CD14-positive monocyte (primary cell): ENCODE measurements at regions not wholly inside any gene's neighbourhood (a gene's known extent, or its start where the extent isn't known, plus 50 kb on each side); places are given as distances from the start of the nearest gene placed in this dataset.
A peak's percentile ranks its signal among the peaks of the same experiment; 100 is the strongest.

Experiments used
- DNase-seq, 3 donors: peaks; one replicate each; pipeline ENCODE4 v3.0.0-alpha.2; 2011 to 2022
- H2AFZ ChIP-seq: 2 replicates; pipeline ENCODE4 v1.6.0; 2012; ENCODE audit warnings: mild to moderate bottlenecking, low read depth, low read length, inconsistent platforms; ENCODE audit not compliant: insufficient read depth, poor library complexity, severe bottlenecking
- H3K27ac ChIP-seq, 2 donors: 1 replicate in 1 of 2; 2 replicates in 1 of 2; pipeline ENCODE4 v1.5.1; 2012 to 2013; ENCODE audit warnings: low read length in 2 of 2, control low read depth in 1 of 2, inconsistent platforms in 1 of 2, low read depth in 1 of 2, mild to moderate bottlenecking in 1 of 2
- H3K27me3 ChIP-seq, 2 donors: one replicate each; pipeline versions ENCODE4 v1.6.0 to v1.6.1; 2011 to 2013; ENCODE audit warnings: low read length in 2 of 2; ENCODE audit not compliant: control insufficient read depth in 2 of 2, insufficient read depth in 2 of 2
- H3K36me3 ChIP-seq, 2 donors: replicated peaks in 1 of 2; 1 replicate in 1 of 2; 2 replicates in 1 of 2; pipeline versions ENCODE4 v1.5.1 to v1.6.1; 2012 to 2013; ENCODE audit warnings: low read length in 2 of 2, control low read depth in 1 of 2, inconsistent platforms in 1 of 2, mild to moderate bottlenecking in 1 of 2; ENCODE audit not compliant: insufficient read depth in 2 of 2, control insufficient read depth in 1 of 2
- H3K4me1 ChIP-seq, 2 donors: 1 replicate in 1 of 2; 2 replicates in 1 of 2; pipeline versions ENCODE4 v1.5.1 to v1.6.1; 2012 to 2013; ENCODE audit warnings: low read length in 2 of 2, control low read depth in 1 of 2, inconsistent platforms in 1 of 2, mild to moderate bottlenecking in 1 of 2, moderate library complexity in 1 of 2; ENCODE audit not compliant: insufficient read depth in 2 of 2, control insufficient read depth in 1 of 2
- H3K4me2 ChIP-seq: replicated peaks from 2 replicates; pipeline ENCODE3; 2012; ENCODE audit warnings: low read length, moderate library complexity, mild to moderate bottlenecking; ENCODE audit not compliant: poor library complexity, severe bottlenecking; ENCODE audit errors: extremely low read depth
- H3K4me3 ChIP-seq, 3 experiments: fragments of 200-600 bp in 1 of 3; sonication (generic) in 1 of 3; replicated peaks in 1 of 3; 1 replicate in 2 of 3; 2 replicates in 1 of 3; pipeline ENCODE4 v1.5.1; 2011 to 2013; ENCODE audit warnings: low read length in 3 of 3, mild to moderate bottlenecking in 3 of 3, control low read depth in 2 of 3, low read depth in 2 of 3, inconsistent platforms in 1 of 3, moderate library complexity in 1 of 3
- H3K79me2 ChIP-seq: 2 replicates; pipeline ENCODE4 v1.6.0; 2012; ENCODE audit warnings: mild to moderate bottlenecking, control low read depth, inconsistent platforms, low read length, moderate library complexity; ENCODE audit not compliant: insufficient read depth
- H3K9ac ChIP-seq: 2 replicates; pipeline ENCODE4 v1.6.0; 2017; ENCODE audit warnings: low read length, mild to moderate bottlenecking; ENCODE audit not compliant: insufficient read depth, poor library complexity, severe bottlenecking
- H3K9me3 ChIP-seq, 2 donors: replicated peaks in 1 of 2; 1 replicate in 1 of 2; 2 replicates in 1 of 2; pipeline versions ENCODE4 v1.5.1 to v1.6.1; 2012 to 2013; ENCODE audit warnings: low read length in 2 of 2, control low read depth in 1 of 2; ENCODE audit not compliant: control insufficient read depth in 1 of 2, insufficient read depth in 1 of 2
- H4K20me1 ChIP-seq: 2 replicates; pipeline ENCODE4 v1.6.0; 2012; ENCODE audit warnings: mild to moderate bottlenecking, low read length, control low read depth, moderate library complexity; ENCODE audit not compliant: insufficient read depth
- H3K27ac Mint-ChIP-seq, 7 donors: one replicate each; pipeline ENCODE4 v1.8.0; 2020; ENCODE audit warnings: mild to moderate bottlenecking in 7 of 7, mixed read lengths in 7 of 7, moderate library complexity in 6 of 7, inconsistent platforms in 2 of 7
- H3K27me3 Mint-ChIP-seq, 3 donors: one replicate each; pipeline ENCODE4 v1.8.0; 2021 to 2022; ENCODE audit warnings: low read depth in 3 of 3, mild to moderate bottlenecking in 3 of 3, mixed read lengths in 3 of 3, moderate library complexity in 3 of 3, inconsistent platforms in 1 of 3
- H3K36me3 Mint-ChIP-seq, 2 donors: one replicate each; pipeline ENCODE4 v1.8.0; 2020; ENCODE audit warnings: mixed read lengths in 2 of 2, inconsistent platforms in 1 of 2, mild to moderate bottlenecking in 1 of 2
- H3K4me1 Mint-ChIP-seq: one replicate; pipeline ENCODE4 v1.8.0; 2020; ENCODE audit warnings: mild to moderate bottlenecking, mixed read lengths
- H3K4me3 Mint-ChIP-seq, 2 donors: one replicate each; pipeline ENCODE4 v1.8.0; 2020; ENCODE audit warnings: mild to moderate bottlenecking in 2 of 2, mixed read lengths in 2 of 2, moderate library complexity in 1 of 2
- H3K9me3 Mint-ChIP-seq, 7 donors: one replicate each; pipeline ENCODE4 v1.8.0; 2020 to 2022; ENCODE audit warnings: mixed read lengths in 7 of 7, mild to moderate bottlenecking in 6 of 7, moderate library complexity in 6 of 7, inconsistent platforms in 2 of 7
- WGBS: methylation state at CpG from one replicate; pipeline ENCODE4 v1.1.5; 2013; ENCODE audit warnings: missing lambda C conversion rate; ENCODE audit not compliant: insufficient coverage; 5-methylcytosine and 5-hydroxymethylcytosine counted together
- intact Hi-C, 2 donors: fragments of 100-400 bp; cut with micrococcal nuclease; formaldehyde crosslinking; loops; one replicate each; pipeline versions ENCODE4 v1.15.0 to v1.15.1; 2023
- TF ChIP-seq, protein P1 (sequence below): fragments of 200-600 bp; IDR thresholded peaks from one replicate; pipeline ENCODE4 v1.8.0; 2022; ENCODE audit warnings: antibody characterized with exemption, mild to moderate bottlenecking

DNA sequence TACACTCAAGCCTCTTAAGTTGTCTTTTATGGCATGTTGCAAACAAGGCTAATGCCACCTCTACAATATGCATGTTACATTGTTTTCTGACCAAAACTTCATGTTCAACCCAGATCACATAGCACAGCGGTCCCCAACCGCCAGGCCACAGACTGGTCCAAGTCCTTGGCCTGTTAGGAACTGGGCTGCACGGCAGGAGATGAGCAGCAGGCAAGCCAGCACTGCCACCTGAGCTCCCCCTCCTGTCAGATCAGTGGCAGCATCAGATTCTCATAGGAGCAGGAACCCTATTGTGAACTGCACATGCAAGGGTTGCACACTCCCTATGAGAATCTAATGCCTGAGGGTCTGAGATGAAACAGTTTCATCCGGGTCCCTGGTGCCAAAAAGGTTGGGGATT is 324.8 kb upstream of the CHAC2 start:
- H3K4me3 Mint-ChIP-seq, result no peak overlapping the region
- Histone ChIP-seq H2AFZ (no peak overlapping the region), H3K9me3 (no peaks in the 10 kb centered on the region), H3K27me3 (no peaks in the 10 kb centered on the region), H3K79me2 (no peaks in the 10 kb centered on the region), H3K9ac (no peak overlapping the region), H3K4me1 (no peaks in the 10 kb centered on the region), H4K20me1 (no peaks in the 10 kb centered on the region), H3K27ac (no peak overlapping the region), H3K4me3 (no peak overlapping the region), H3K4me2 (no peak overlapping the region), H3K36me3 (no peaks in the 10 kb centered on the region)
- no peaks in the 10 kb centered on the region for H3K4me1 Mint-ChIP-seq
- no peaks in the 10 kb centered on the region for H3K36me3 Mint-ChIP-seq
- intact Hi-C loops, result no loop called here
- peaks cover 0 to 3% (median 0%) of the 10 kb centered on the region in 7 donors for H3K9me3 Mint-ChIP-seq
- no peak for DNase-seq
- TF ChIP-seq, protein P1, sequence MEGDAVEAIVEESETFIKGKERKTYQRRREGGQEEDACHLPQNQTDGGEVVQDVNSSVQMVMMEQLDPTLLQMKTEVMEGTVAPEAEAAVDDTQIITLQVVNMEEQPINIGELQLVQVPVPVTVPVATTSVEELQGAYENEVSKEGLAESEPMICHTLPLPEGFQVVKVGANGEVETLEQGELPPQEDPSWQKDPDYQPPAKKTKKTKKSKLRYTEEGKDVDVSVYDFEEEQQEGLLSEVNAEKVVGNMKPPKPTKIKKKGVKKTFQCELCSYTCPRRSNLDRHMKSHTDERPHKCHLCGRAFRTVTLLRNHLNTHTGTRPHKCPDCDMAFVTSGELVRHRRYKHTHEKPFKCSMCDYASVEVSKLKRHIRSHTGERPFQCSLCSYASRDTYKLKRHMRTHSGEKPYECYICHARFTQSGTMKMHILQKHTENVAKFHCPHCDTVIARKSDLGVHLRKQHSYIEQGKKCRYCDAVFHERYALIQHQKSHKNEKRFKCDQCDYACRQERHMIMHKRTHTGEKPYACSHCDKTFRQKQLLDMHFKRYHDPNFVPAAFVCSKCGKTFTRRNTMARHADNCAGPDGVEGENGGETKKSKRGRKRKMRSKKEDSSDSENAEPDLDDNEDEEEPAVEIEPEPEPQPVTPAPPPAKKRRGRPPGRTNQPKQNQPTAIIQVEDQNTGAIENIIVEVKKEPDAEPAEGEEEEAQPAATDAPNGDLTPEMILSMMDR, result no peak
- 76% methylated on average over 3 of the region's 4 CpGs for WGBS
- H3K27me3 Mint-ChIP-seq, result peaks cover 0 to 1% (median 0%) of the 10 kb centered on the region in 3 donors
- H3K27ac Mint-ChIP-seq, result peak overlapping the region in 1 of 7 donors; percentile 6

DNA sequence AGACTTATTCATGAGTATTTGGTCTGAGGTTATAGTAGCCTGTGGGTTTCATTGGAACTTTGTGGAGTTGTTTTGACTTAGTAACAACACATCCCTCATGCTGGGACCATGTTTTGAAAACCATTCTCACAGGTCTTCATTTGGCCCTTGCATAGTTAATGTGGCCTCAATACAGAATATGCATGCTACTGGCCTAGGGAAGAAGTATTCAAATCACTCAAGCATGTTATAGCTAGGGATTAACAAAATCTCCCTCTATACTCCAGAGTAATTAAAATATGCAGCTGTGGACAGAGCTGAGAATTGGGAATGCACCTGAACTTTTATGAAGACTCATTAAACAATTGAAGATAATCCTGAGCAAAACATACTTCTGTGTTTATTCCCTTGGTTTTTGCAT is 325.5 kb upstream of the CHAC2 start:
- no peaks in the 10 kb centered on the region for H3K36me3 ChIP-seq
- H3K9me3 ChIP-seq, result no peaks in the 10 kb centered on the region
- H3K79me2 ChIP-seq, result no peaks in the 10 kb centered on the region
- TF ChIP-seq, protein P1, result no peak
- H3K27me3 Mint-ChIP-seq, result peaks cover 0 to 1% (median 0%) of the 10 kb centered on the region in 3 donors
- H3K27ac Mint-ChIP-seq, result no peak overlapping the region
- H3K27ac ChIP-seq, result no peak overlapping the region
- H3K4me1 ChIP-seq, result no peaks in the 10 kb centered on the region
- no peak overlapping the region for H3K4me3 ChIP-seq
- H4K20me1 ChIP-seq, result no peaks in the 10 kb centered on the region
- H3K4me1 Mint-ChIP-seq, result no peaks in the 10 kb centered on the region
- peaks cover 0 to 3% (median 0%) of the 10 kb centered on the region in 7 donors for H3K9me3 Mint-ChIP-seq
- no peak for DNase-seq
- no peak overlapping the region for H3K4me2 ChIP-seq
- H2AFZ ChIP-seq, result no peak overlapping the region
- no peak overlapping the region for H3K4me3 Mint-ChIP-seq
- H3K27me3 ChIP-seq, result no peaks in the 10 kb centered on the region
- H3K9ac ChIP-seq, result no peak overlapping the region
- intact Hi-C loops, result no loop called here
- H3K36me3 Mint-ChIP-seq, result no peaks in the 10 kb centered on the region
